ENCODE measurements at regions not wholly inside any gene's neighbourhood (a gene's known extent, or its start where the extent isn't known, plus 50 kb on each side); places are given as distances from the start of the nearest gene placed in this dataset.

GRCh38 chr1:221363039-221363438, 378.9 kb downstream of the DUSP10 start:
- no peak for DNase-seq (ENCODE audit: low read depth)

- peak; percentile 3 for DNase-seq (ENCODE audit: low read depth)
Measured at GRCh38 chr1:221366495-221367110, 375.3 kb downstream of the DUSP10 start.

- DNase-seq (ENCODE audit: low read depth) = no peak
Measured at GRCh38 chr1:221371705-221372104, 370.2 kb downstream of the DUSP10 start.

- no peak for DNase-seq (ENCODE audit: low read depth)
Measured at GRCh38 chr1:221373795-221374194, 368.1 kb downstream of the DUSP10 start.

- DNase-seq (ENCODE audit: low read depth) = no peak
Measured at GRCh38 chr1:221376286-221376685, 365.6 kb downstream of the DUSP10 start.

GRCh38 chr1:221381910-221382623, 359.8 kb downstream of the DUSP10 start:
- peak; percentile 4 for DNase-seq (ENCODE audit: low read depth)

- peak; percentile 67 for DNase-seq (ENCODE audit: low read depth)
Measured at GRCh38 chr1:221392453-221392852, 349.4 kb downstream of the DUSP10 start.

- peak; percentile 51 for DNase-seq (ENCODE audit: low read depth)
Measured at GRCh38 chr1:221394011-221394544, 347.8 kb downstream of the DUSP10 start.

- DNase-seq (ENCODE audit: low read depth) = no peak
Measured at GRCh38 chr1:221396526-221396925, 345.4 kb downstream of the DUSP10 start.

- no peak for DNase-seq (ENCODE audit: low read depth)
Measured at GRCh38 chr1:221397141-221397540, 344.7 kb downstream of the DUSP10 start.

- peak; percentile 27 for DNase-seq (ENCODE audit: low read depth)
Measured at GRCh38 chr1:221397606-221398005, 344.3 kb downstream of the DUSP10 start.

GRCh38 chr1:221405146-221405545, 336.7 kb downstream of the DUSP10 start:
- DNase-seq (ENCODE audit: low read depth) = peak; percentile 15

GRCh38 chr1:221408117-221408803, 333.6 kb downstream of the DUSP10 start:
- no peak for DNase-seq (ENCODE audit: low read depth)

- no peak for DNase-seq (ENCODE audit: low read depth)
Measured at GRCh38 chr1:221411283-221411682, 330.6 kb downstream of the DUSP10 start.

- no peak for DNase-seq (ENCODE audit: low read depth)
Measured at GRCh38 chr1:221414772-221415539, 326.9 kb downstream of the DUSP10 start.

- DNase-seq (ENCODE audit: low read depth) = no peak
Measured at GRCh38 chr1:221415651-221416050, 326.2 kb downstream of the DUSP10 start.

- no peak for DNase-seq (ENCODE audit: low read depth)
Measured at GRCh38 chr1:221416142-221416541, 325.7 kb downstream of the DUSP10 start.

- no peak for DNase-seq (ENCODE audit: low read depth)
Measured at GRCh38 chr1:221416723-221417122, 325.2 kb downstream of the DUSP10 start.

GRCh38 chr1:221418346-221418745, 323.5 kb downstream of the DUSP10 start:
- peak; percentile 73 for DNase-seq (ENCODE audit: low read depth)

GRCh38 chr1:221419513-221420095, 322.3 kb downstream of the DUSP10 start:
- peak; percentile 77 for DNase-seq (ENCODE audit: low read depth)

GRCh38 chr1:221429264-221429663, 312.6 kb downstream of the DUSP10 start:
- peak; percentile 47 for DNase-seq (ENCODE audit: low read depth)

Measured in RPMI7951 (cell line).